ENCODE measurements at regions not wholly inside any gene's neighbourhood (a gene's known extent, or its start where the extent isn't known, plus 50 kb on each side); places are given as distances from the start of the nearest gene placed in this dataset.

DNA sequence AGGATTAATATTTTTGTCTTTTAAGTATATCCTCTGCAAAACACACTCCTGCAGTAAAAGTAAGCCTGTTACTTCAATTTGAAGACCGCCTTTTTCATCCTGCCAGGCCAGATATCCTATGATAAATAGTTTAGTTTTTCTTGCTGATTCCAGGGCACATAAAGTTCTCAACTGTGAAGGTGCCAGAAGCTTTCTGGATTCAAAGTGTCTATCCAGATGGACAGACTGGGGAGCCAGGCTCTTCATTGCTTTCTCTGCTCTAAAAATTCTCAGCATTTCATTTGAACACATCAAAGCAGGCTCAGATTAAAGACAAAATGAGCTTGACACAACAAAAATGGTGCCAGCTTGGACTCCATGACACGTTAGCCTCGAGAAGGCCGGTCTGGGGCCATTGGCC lies 53.6 kb upstream of the UBL3 start:
- POLR2A ChIA-PET (ENCODE audit: low non-redundant PET): no interaction called here
- no TSS peak for BruUV-seq (replicated peaks)
- TF ChIP-seq EZH2 (IDR thresholded peaks at IDR 0.05; ENCODE audit: borderline replicate concordance, low read depth, low read length, poor library complexity, severe bottlenecking): no peak
- no peak for TF ChIP-seq CTCF (conservative IDR thresholded peaks at IDR 0.05; ENCODE audit: low read depth, low read length)

GRCh38 chr13:29903543-29903942 lies 53.1 kb upstream of the UBL3 start:
- no peak for DNase-seq (ENCODE audit: low spot score)
- intact Hi-C loops (cut with micrococcal nuclease; ENCODE audit: unreplicated experiment): no loop called here
- no peak overlapping the region for H3K27ac ChIP-seq (ENCODE audit: low read depth, low read length, poor library complexity, severe bottlenecking)
- no peaks in the 10 kb centered on the region for H3K27me3 ChIP-seq (replicated peaks; ENCODE audit: insufficient read depth, low read depth, low read length, poor library complexity)
- ChIA-PET POLR2A (ENCODE audit: low non-redundant PET) (no interaction called here), CTCF (no interaction called here)
- peaks cover 6% of the 10 kb centered on the region for H3K9me3 ChIP-seq (ENCODE audit: low read depth, low read length, poor library complexity, severe bottlenecking)
- H3K4me3 ChIP-seq (ENCODE audit: low read depth, low read length, poor library complexity, severe bottlenecking): no peak overlapping the region
- no peak for TF ChIP-seq EZH2 (IDR thresholded peaks at IDR 0.05; ENCODE audit: borderline replicate concordance, low read depth, low read length, poor library complexity, severe bottlenecking)
- no peak for TF ChIP-seq CTCF (conservative IDR thresholded peaks at IDR 0.05; ENCODE audit: low read depth, low read length)
- no peaks in the 10 kb centered on the region for H3K36me3 ChIP-seq (ENCODE audit: insufficient read depth, low read length, poor library complexity, severe bottlenecking)
- BruUV-seq (replicated peaks): no TSS peak
- peaks cover 3% of the 10 kb centered on the region for H3K4me1 ChIP-seq (ENCODE audit: insufficient read depth, low read length, poor library complexity, severe bottlenecking)

More for the DNA sequence above, 53.6 kb upstream of the UBL3 start:
- Histone ChIP-seq H3K4me3 (ENCODE audit: low read depth, low read length, poor library complexity, severe bottlenecking) (no peak overlapping the region), H3K4me1 (ENCODE audit: insufficient read depth, low read length, poor library complexity, severe bottlenecking) (peaks cover 3% of the 10 kb centered on the region), H3K9me3 (ENCODE audit: low read depth, low read length, poor library complexity, severe bottlenecking) (peaks cover 6% of the 10 kb centered on the region), H3K27ac (ENCODE audit: low read depth, low read length, poor library complexity, severe bottlenecking) (no peak overlapping the region), H3K36me3 (ENCODE audit: insufficient read depth, low read length, poor library complexity, severe bottlenecking) (no peaks in the 10 kb centered on the region), H3K27me3 (replicated peaks; ENCODE audit: insufficient read depth, low read depth, low read length, poor library complexity) (no peaks in the 10 kb centered on the region)
- intact Hi-C loops (cut with micrococcal nuclease; ENCODE audit: unreplicated experiment): no loop called here
- CTCF ChIA-PET: interaction anchor here (0.7 kb wide), 1 partner anchor 133 kb away, joined by 4 read pairs; no protein-coding TSS in a partner anchor
- DNase-seq (ENCODE audit: low spot score): no peak

DNA sequence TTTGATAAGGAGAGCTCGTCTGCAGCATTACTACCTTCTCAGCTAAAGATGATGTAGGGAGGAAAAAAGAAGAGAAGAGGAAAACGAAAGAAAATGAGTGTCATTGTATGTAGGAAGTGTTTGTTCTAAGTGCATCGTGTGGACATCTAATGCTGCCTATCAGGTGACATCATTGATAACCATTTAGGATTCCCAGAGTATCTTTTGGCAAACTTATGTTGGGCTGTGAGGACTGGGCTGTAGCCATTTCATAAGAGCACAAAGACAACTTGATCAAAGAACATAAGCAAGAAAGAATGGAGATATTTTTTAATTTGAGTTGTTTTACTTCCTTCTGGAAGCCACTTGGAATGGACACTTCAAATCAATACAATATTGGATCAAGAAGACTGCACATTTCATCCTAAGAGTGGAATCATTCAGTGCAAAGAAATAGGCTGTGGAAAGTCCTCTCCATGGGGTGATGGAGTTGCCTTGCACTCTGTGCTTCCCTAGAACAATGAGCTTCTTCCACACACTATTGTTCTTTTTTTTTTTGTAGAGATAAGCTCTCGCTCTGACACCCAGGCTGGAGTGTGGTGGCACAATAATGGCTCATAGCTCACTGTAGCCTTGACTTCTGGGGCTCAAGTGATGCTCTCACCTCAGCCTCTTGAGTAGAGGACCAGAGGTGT lies 52.4 kb upstream of the UBL3 start:
- POLR2A ChIA-PET (ENCODE audit: low non-redundant PET): no interaction called here
- TF ChIP-seq EZH2 (IDR thresholded peaks at IDR 0.05; ENCODE audit: borderline replicate concordance, low read depth, low read length, poor library complexity, severe bottlenecking) (no peak), CTCF (conservative IDR thresholded peaks at IDR 0.05; ENCODE audit: low read depth, low read length) (no peak)
- H3K27ac ChIP-seq (ENCODE audit: low read depth, low read length, poor library complexity, severe bottlenecking): no peak overlapping the region
- intact Hi-C loops (cut with micrococcal nuclease; ENCODE audit: unreplicated experiment): no loop called here
- CTCF ChIA-PET: no interaction called here
- no peaks in the 10 kb centered on the region for H3K36me3 ChIP-seq (ENCODE audit: insufficient read depth, low read length, poor library complexity, severe bottlenecking)
- peaks cover 3% of the 10 kb centered on the region for H3K4me1 ChIP-seq (ENCODE audit: insufficient read depth, low read length, poor library complexity, severe bottlenecking)
- H3K27me3 ChIP-seq (replicated peaks; ENCODE audit: insufficient read depth, low read depth, low read length, poor library complexity): no peaks in the 10 kb centered on the region
- DNase-seq (ENCODE audit: low spot score): no peak
- BruUV-seq (replicated peaks): no TSS peak
- H3K4me3 ChIP-seq (ENCODE audit: low read depth, low read length, poor library complexity, severe bottlenecking): no peak overlapping the region
- peaks cover 6% of the 10 kb centered on the region for H3K9me3 ChIP-seq (ENCODE audit: low read depth, low read length, poor library complexity, severe bottlenecking)
